ENCODE measurements at regions not wholly inside any gene's neighbourhood (a gene's known extent, or its start where the extent isn't known, plus 50 kb on each side); places are given as distances from the start of the nearest gene placed in this dataset.

GRCh38 chr17:31623990-31624389 is 232.5 kb downstream of the RAB11FIP4 start:
- TF ChIP-seq CTCF (IDR thresholded peaks at IDR 0.05; ENCODE audit: low read depth, low read length, missing input control), result no peak
- no peak for TF ChIP-seq RAD21 (IDR thresholded peaks at IDR 0.05)
- TF ChIP-seq YY1 (IDR thresholded peaks at IDR 0.05), result no peak
- TF ChIP-seq GABPA (IDR thresholded peaks at IDR 0.05 in 1 of 2, conservative IDR thresholded peaks at IDR 0.05 in 1 of 2), result no peak
- TF ChIP-seq ZBTB33 (IDR thresholded peaks at IDR 0.05), result no peak
- no peak for TF ChIP-seq REST (IDR thresholded peaks at IDR 0.05)
- no peak for TF ChIP-seq TAF1 (conservative IDR thresholded peaks at IDR 0.05)

Data from liver (tissue), 3 donors.